HG02884 (cell line): ENCODE measurements at regions not wholly inside any gene's neighbourhood (a gene's known extent, or its start where the extent isn't known, plus 50 kb on each side); places are given as distances from the start of the nearest gene placed in this dataset.
"Not testable (repeated sequence)": the region's sequence is repeated elsewhere in the genome, so short reads cannot be mapped to it uniquely, and the experiment has no call there.

Experiments used
- ATAC-seq: cut with Tn5 transposase; IDR thresholded peaks from one replicate; pipeline ENCODE4 v1.9.1; 2021; ENCODE audit warnings: mild to moderate bottlenecking, moderate library complexity; ENCODE audit not compliant: unreplicated experiment

- ATAC-seq: no peak
These were observed 1544.6 kb downstream of the OLFM4 start for GRCh38 chr13:54573186-54573585.

GRCh38 chr13:54574791-54575190 is 1546.2 kb downstream of the OLFM4 start:
- no peak for ATAC-seq

GRCh38 chr13:54591540-54591939 is 1562.9 kb downstream of the OLFM4 start:
- ATAC-seq: no peak

GRCh38 chr13:54592201-54592600 is 1563.6 kb downstream of the OLFM4 start:
- ATAC-seq: no peak

GRCh38 chr13:54593504-54593903 is 1564.9 kb downstream of the OLFM4 start:
- no peak for ATAC-seq

- ATAC-seq: no peak
These were observed 1569.0 kb downstream of the OLFM4 start for GRCh38 chr13:54597540-54598088.

GRCh38 chr13:54599413-54599812 is 1570.8 kb downstream of the OLFM4 start:
- ATAC-seq: no peak

- ATAC-seq: no peak
These were observed 1578.3 kb downstream of the OLFM4 start for GRCh38 chr13:54606944-54607343.

- ATAC-seq: no peak
These were observed 1578.8 kb downstream of the OLFM4 start for GRCh38 chr13:54607421-54607820.

- no peak for ATAC-seq
These were observed 1582.8 kb downstream of the OLFM4 start for GRCh38 chr13:54611390-54611789.

- no peak for ATAC-seq
These were observed 1586.1 kb downstream of the OLFM4 start for GRCh38 chr13:54614726-54615125.

- ATAC-seq: not testable (repeated sequence)
These were observed 1597.9 kb downstream of the OLFM4 start for GRCh38 chr13:54626504-54626903.

GRCh38 chr13:54627646-54628372 is 1599.2 kb downstream of the OLFM4 start:
- ATAC-seq: no peak

GRCh38 chr13:54628383-54628782 is 1599.8 kb downstream of the OLFM4 start:
- no peak for ATAC-seq

- no peak for ATAC-seq
These were observed 1604.8 kb downstream of the OLFM4 start for GRCh38 chr13:54633456-54633855.

GRCh38 chr13:54636231-54636630 is 1607.6 kb downstream of the OLFM4 start:
- ATAC-seq: no peak

GRCh38 chr13:54637366-54637765 is 1608.8 kb downstream of the OLFM4 start:
- ATAC-seq: no peak

GRCh38 chr13:54640719-54641118 is 1612.1 kb downstream of the OLFM4 start:
- no peak for ATAC-seq

- ATAC-seq: no peak
These were observed 1615.2 kb downstream of the OLFM4 start for GRCh38 chr13:54643863-54644262.

GRCh38 chr13:54647275-54647674 is 1618.7 kb downstream of the OLFM4 start:
- no peak for ATAC-seq

GRCh38 chr13:54657588-54657987 is 1629.0 kb downstream of the OLFM4 start:
- no peak for ATAC-seq

- ATAC-seq: no peak
These were observed 1630.2 kb downstream of the OLFM4 start for GRCh38 chr13:54658771-54659170.

GRCh38 chr13:54660277-54660676 is 1631.7 kb downstream of the OLFM4 start:
- no peak for ATAC-seq
